ENCODE measurements at regions not wholly inside any gene's neighbourhood (a gene's known extent, or its start where the extent isn't known, plus 50 kb on each side); places are given as distances from the start of the nearest gene placed in this dataset.

DNA sequence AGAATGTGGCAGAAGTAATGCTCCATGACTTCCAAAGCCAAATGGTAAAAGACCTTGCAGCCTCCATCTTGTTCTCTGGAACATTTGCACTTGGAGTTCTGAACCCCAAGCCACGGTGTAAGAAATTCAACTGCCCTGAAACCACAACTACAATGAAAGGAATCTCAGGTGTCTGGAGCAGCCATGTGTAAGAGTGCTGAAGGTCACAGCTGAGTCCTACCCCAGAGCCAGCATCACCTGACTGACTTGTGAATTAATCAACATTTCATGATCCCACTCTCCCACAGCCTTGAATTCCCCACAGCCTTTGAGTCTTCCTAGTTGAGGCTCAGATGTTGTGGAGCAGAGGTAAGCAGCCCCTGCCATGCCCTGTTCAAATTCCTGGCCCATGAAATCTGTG is 192.8 kb upstream of the CAMK1G start:
- Histone ChIP-seq H3K4me1 (no peaks in the 10 kb centered on the region), H3K27me3 (no peaks in the 10 kb centered on the region), H3K27ac (no peak overlapping the region), H3K9me3 (no peaks in the 10 kb centered on the region), H3K36me3 (no peaks in the 10 kb centered on the region), H3K4me3 (no peak overlapping the region)
- DNase-seq (no peak), ATAC-seq (no peak), FAIRE-seq (no peak)
- intact Hi-C loops (cut with DNase I), result no loop called here
- TF ChIP-seq, protein P1, sequence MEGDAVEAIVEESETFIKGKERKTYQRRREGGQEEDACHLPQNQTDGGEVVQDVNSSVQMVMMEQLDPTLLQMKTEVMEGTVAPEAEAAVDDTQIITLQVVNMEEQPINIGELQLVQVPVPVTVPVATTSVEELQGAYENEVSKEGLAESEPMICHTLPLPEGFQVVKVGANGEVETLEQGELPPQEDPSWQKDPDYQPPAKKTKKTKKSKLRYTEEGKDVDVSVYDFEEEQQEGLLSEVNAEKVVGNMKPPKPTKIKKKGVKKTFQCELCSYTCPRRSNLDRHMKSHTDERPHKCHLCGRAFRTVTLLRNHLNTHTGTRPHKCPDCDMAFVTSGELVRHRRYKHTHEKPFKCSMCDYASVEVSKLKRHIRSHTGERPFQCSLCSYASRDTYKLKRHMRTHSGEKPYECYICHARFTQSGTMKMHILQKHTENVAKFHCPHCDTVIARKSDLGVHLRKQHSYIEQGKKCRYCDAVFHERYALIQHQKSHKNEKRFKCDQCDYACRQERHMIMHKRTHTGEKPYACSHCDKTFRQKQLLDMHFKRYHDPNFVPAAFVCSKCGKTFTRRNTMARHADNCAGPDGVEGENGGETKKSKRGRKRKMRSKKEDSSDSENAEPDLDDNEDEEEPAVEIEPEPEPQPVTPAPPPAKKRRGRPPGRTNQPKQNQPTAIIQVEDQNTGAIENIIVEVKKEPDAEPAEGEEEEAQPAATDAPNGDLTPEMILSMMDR (IDR thresholded peaks at IDR 0.05), result no peak
- WGBS, 2 donors, result 63 to 70% methylated on average over 1 of the region's 1 CpG

- Histone ChIP-seq H3K9me3 (no peaks in the 10 kb centered on the region), H3K36me3 (no peaks in the 10 kb centered on the region), H3K27me3 (no peaks in the 10 kb centered on the region), H3K4me1 (no peaks in the 10 kb centered on the region), H3K27ac (no peak overlapping the region), H3K4me3 (no peak overlapping the region)
- 72 to 78% methylated on average over 2 of the region's 2 CpGs for WGBS, 2 donors
- no peak for FAIRE-seq
- ATAC-seq, result no peak
- TF ChIP-seq, protein P1 (IDR thresholded peaks at IDR 0.05), result no peak
- DNase-seq, result no peak
- intact Hi-C loops (cut with DNase I), result no loop called here
Measured at GRCh38 chr1:209391792-209392191, 191.7 kb upstream of the CAMK1G start.

GRCh38 chr1:209395169-209395568 is 188.3 kb upstream of the CAMK1G start:
- Histone ChIP-seq H3K27ac (no peak overlapping the region), H3K4me1 (no peaks in the 10 kb centered on the region)
- intact Hi-C loops (cut with DNase I), result no loop called here

GRCh38 chr1:209397371-209397770 is 186.1 kb upstream of the CAMK1G start:
- H3K36me3 ChIP-seq, result no peaks in the 10 kb centered on the region
- H3K27ac ChIP-seq, result no peak overlapping the region
- no peak overlapping the region for H3K4me3 ChIP-seq
- no peaks in the 10 kb centered on the region for H3K4me1 ChIP-seq
- TF ChIP-seq, protein P1 (IDR thresholded peaks at IDR 0.05), result no peak
- intact Hi-C loops (cut with DNase I), result no loop called here
- WGBS, 2 donors, result 70 to 71% methylated on average over 6 of the region's 6 CpGs
- no peak for ATAC-seq
- no peak for DNase-seq
- H3K27me3 ChIP-seq, result no peaks in the 10 kb centered on the region
- H3K9me3 ChIP-seq, result no peaks in the 10 kb centered on the region
- FAIRE-seq, result no peak

More at GRCh38 chr1:209395169-209395568, 188.3 kb upstream of the CAMK1G start:
- H3K4me3 ChIP-seq, result no peak overlapping the region
- TF ChIP-seq, protein P1 (IDR thresholded peaks at IDR 0.05), result no peak
- FAIRE-seq, result no peak
- no peaks in the 10 kb centered on the region for H3K36me3 ChIP-seq
- 9 to 12% methylated on average over 7 of the region's 7 CpGs for WGBS, 2 donors
- H3K9me3 ChIP-seq, result no peaks in the 10 kb centered on the region
- DNase-seq, result no peak
- no peaks in the 10 kb centered on the region for H3K27me3 ChIP-seq
- no peak for ATAC-seq

DNA sequence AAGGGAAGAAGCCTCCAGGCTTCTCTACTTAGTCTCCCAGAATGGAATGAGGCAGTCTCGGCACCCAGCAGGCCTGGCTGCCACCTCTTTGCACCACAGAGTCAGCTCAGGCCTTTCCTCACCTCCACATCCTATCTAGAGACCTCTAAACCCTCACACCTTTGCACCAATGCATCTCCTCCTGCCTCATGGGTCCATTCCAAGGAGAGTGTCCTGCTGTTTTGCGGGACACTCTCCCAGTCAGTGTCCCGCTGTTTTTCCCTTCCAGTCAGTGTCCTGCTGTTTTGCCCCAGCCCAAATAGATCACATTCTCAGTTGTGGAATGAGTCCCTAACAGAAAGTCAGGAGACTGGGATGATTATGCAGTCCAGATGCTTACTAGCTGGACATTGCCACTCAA is 185.6 kb upstream of the CAMK1G start:
- no peaks in the 10 kb centered on the region for H3K27me3 ChIP-seq
- no peak overlapping the region for H3K4me3 ChIP-seq
- no peak overlapping the region for H3K27ac ChIP-seq
- FAIRE-seq (no peak), ATAC-seq (no peak), DNase-seq (no peak)
- intact Hi-C loops (cut with DNase I), result no loop called here
- no peaks in the 10 kb centered on the region for H3K4me1 ChIP-seq
- H3K36me3 ChIP-seq, result no peaks in the 10 kb centered on the region
- H3K9me3 ChIP-seq, result no peaks in the 10 kb centered on the region
- TF ChIP-seq, protein P1 (IDR thresholded peaks at IDR 0.05), result no peak
- WGBS, 2 donors, result 88% methylated on average over 3 of the region's 3 CpGs
